OCI-LY1 (cell line): ENCODE measurements at regions not wholly inside any gene's neighbourhood (a gene's known extent, or its start where the extent isn't known, plus 50 kb on each side); places are given as distances from the start of the nearest gene placed in this dataset.

ENCODE experiments used
- H2AFZ ChIP-seq: fragments of 200-600 bp; sonication (generic), shearing (Covaris generic); 2 replicates; pipeline ENCODE4 v1.6.0; 2014; ENCODE audit warnings: antibody characterized with exemption, mild to moderate bottlenecking, low read length
- H3F3A ChIP-seq: fragments of 200-600 bp; sonication (generic), shearing (Covaris generic); 2 replicates; pipeline ENCODE4 v1.6.0; 2014; ENCODE audit warnings: mild to moderate bottlenecking, antibody characterized with exemption, low read length, moderate library complexity; ENCODE audit not compliant: insufficient read depth
- H3K27ac ChIP-seq: fragments of 200-600 bp; sonication (generic); 2 replicates; pipeline ENCODE4 v1.5.1; 2014; ENCODE audit warnings: low read length, mixed run types, mild to moderate bottlenecking, low read depth; ENCODE audit not compliant: poor library complexity, severe bottlenecking
- H3K27me3 ChIP-seq: fragments of 200-600 bp; sonication (generic); 2 replicates; pipeline ENCODE4 v1.6.0; 2014; ENCODE audit warnings: antibody characterized with exemption, mild to moderate bottlenecking, low read length, moderate library complexity; ENCODE audit not compliant: insufficient read depth
- H3K36me3 ChIP-seq: fragments of 200-600 bp; sonication (generic); 2 replicates; pipeline ENCODE4 v1.6.1; 2014; ENCODE audit warnings: mild to moderate bottlenecking, antibody characterized with exemption, low read length, moderate library complexity, mixed read lengths; ENCODE audit not compliant: insufficient read depth
- H3K4me1 ChIP-seq: fragments of 200-600 bp; sonication (generic); 2 replicates; pipeline ENCODE4 v1.5.1; 2014; ENCODE audit warnings: mild to moderate bottlenecking, low read length, moderate library complexity; ENCODE audit not compliant: insufficient read depth, severe bottlenecking
- H3K4me2 ChIP-seq: fragments of 200-600 bp; sonication (generic), shearing (Covaris generic); 2 replicates; pipeline ENCODE4 v1.6.1; 2014; ENCODE audit warnings: low read length
- H3K4me3 ChIP-seq: fragments of 200-600 bp; sonication (generic); 2 replicates; pipeline ENCODE4 v1.5.1; 2014; ENCODE audit warnings: low read length, low read depth, mild to moderate bottlenecking, mixed read lengths; ENCODE audit not compliant: poor library complexity, severe bottlenecking
- H3K79me2 ChIP-seq: fragments of 200-600 bp; shearing (Covaris generic); 2 replicates; pipeline ENCODE4 v1.6.1; 2016; ENCODE audit warnings: mixed run types, low read length, mixed read lengths; ENCODE audit not compliant: insufficient read depth
- H3K9ac ChIP-seq: fragments of 200-600 bp; sonication (generic), shearing (Covaris generic); 2 replicates; pipeline ENCODE4 v1.6.1; 2014; ENCODE audit warnings: mild to moderate bottlenecking, low read length, mixed read lengths
- H3K9me2 ChIP-seq: fragments of 200-600 bp; sonication (generic), shearing (Covaris generic); 2 replicates; pipeline ENCODE4 v1.6.1; 2014; ENCODE audit warnings: low read depth, mild to moderate bottlenecking, low read length, mixed read lengths
- H3K9me3 ChIP-seq: fragments of 200-600 bp; shearing (Covaris generic); 2 replicates; pipeline ENCODE4 v1.6.1; 2014; ENCODE audit warnings: low read length, mixed read lengths
- H4K20me1 ChIP-seq: fragments of 200-600 bp; sonication (generic), shearing (Covaris generic); 2 replicates; pipeline ENCODE4 v1.6.0; 2016; ENCODE audit warnings: mild to moderate bottlenecking, low read length; ENCODE audit not compliant: insufficient read depth
- CTCF ChIP-seq: fragments of 200-600 bp; sonication (generic), shearing (Covaris generic); IDR thresholded peaks from 2 replicates; pipeline ENCODE4 v1.5.1; 2017; ENCODE audit warnings: mild to moderate bottlenecking, antibody characterized with exemption, low read length, moderate library complexity, mixed read lengths
- EZH2 ChIP-seq: fragments of 200-600 bp; sonication (generic), shearing (Covaris generic); IDR thresholded peaks from 2 replicates; pipeline ENCODE4 v1.8.0; 2017; ENCODE audit warnings: borderline replicate concordance, mixed run types, mild to moderate bottlenecking, antibody characterized with exemption, low read length, moderate library complexity, mixed read lengths

GRCh38 chr3:40779039-40779438 is 254.3 kb downstream of the ZNF621 start:
- Histone ChIP-seq H3K4me2 (no peak overlapping the region), H3K27ac (no peak overlapping the region), H3K9me3 (no peaks in the 10 kb centered on the region), H3K4me1 (no peaks in the 10 kb centered on the region), H3F3A (no peaks in the 10 kb centered on the region), H3K27me3 (0 out of 2 replicates have a peak, but pooled peaks cover 6% of the 10 kb centered on the region), H3K4me3 (no peak overlapping the region), H3K79me2 (no peaks in the 10 kb centered on the region), H3K9me2 (no peaks in the 10 kb centered on the region), H2AFZ (no peak overlapping the region), H4K20me1 (no peaks in the 10 kb centered on the region), H3K36me3 (no peaks in the 10 kb centered on the region), H3K9ac (no peak overlapping the region)
- TF ChIP-seq CTCF = no peak
- TF ChIP-seq EZH2 = no peak

- Histone ChIP-seq H3K27me3 (0 out of 2 replicates have a peak, but pooled peaks cover 6% of the 10 kb centered on the region), H3K4me1 (no peaks in the 10 kb centered on the region), H3K79me2 (no peaks in the 10 kb centered on the region), H3F3A (no peaks in the 10 kb centered on the region), H3K27ac (no peak overlapping the region), H3K9me2 (no peaks in the 10 kb centered on the region), H2AFZ (no peak overlapping the region), H3K9ac (no peak overlapping the region), H3K4me3 (no peak overlapping the region), H4K20me1 (no peaks in the 10 kb centered on the region), H3K9me3 (no peaks in the 10 kb centered on the region), H3K36me3 (no peaks in the 10 kb centered on the region), H3K4me2 (no peak overlapping the region)
- TF ChIP-seq CTCF = no peak
- TF ChIP-seq EZH2 = no peak
Observed at GRCh38 chr3:40780291-40780924, 255.6 kb downstream of the ZNF621 start.

- no peaks in the 10 kb centered on the region for H4K20me1 ChIP-seq
- no peaks in the 10 kb centered on the region for H3K4me1 ChIP-seq
- no peak overlapping the region for H3K4me2 ChIP-seq
- H3K36me3 ChIP-seq = no peaks in the 10 kb centered on the region
- H3K4me3 ChIP-seq = no peak overlapping the region
- H3K9ac ChIP-seq = no peak overlapping the region
- no peak for TF ChIP-seq EZH2
- no peak for TF ChIP-seq CTCF
- no peaks in the 10 kb centered on the region for H3K79me2 ChIP-seq
- no peaks in the 10 kb centered on the region for H3K9me2 ChIP-seq
- no peaks in the 10 kb centered on the region for H3F3A ChIP-seq
- H2AFZ ChIP-seq = no peak overlapping the region
- no peaks in the 10 kb centered on the region for H3K9me3 ChIP-seq
- 0 out of 2 replicates have a peak, but pooled peaks cover 6% of the 10 kb centered on the region for H3K27me3 ChIP-seq
- no peak overlapping the region for H3K27ac ChIP-seq
Observed at GRCh38 chr3:40780925-40781406, 256.2 kb downstream of the ZNF621 start.
